ENCODE measurements at regions not wholly inside any gene's neighbourhood (a gene's known extent, or its start where the extent isn't known, plus 50 kb on each side); places are given as distances from the start of the nearest gene placed in this dataset.

DNA sequence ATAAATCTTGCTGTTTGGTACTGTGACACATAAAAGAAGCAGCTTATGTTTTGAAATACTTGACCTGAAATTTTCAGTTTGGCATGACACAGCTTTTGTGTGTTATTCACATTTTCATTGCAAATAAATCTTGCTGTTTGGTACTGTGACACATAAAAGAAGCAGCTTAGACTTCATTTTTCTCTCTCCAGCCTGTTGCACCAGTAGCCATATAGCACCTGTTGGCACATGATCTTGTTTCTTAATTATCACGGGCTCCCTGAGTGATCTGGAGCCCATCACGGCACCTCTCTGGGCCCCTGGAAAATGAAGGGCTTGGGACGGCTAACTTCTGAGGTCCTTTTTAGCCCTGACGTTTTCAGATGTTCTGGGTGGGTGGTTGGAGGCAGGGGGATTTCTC is 77.4 kb upstream of the SLCO3A1 start:
- Histone ChIP-seq H3K27me3 (no peaks in the 10 kb centered on the region), H3K4me3 (no peak overlapping the region), H3K36me3 (ENCODE audit: low read depth, missing control alignments) (no peaks in the 10 kb centered on the region), H3K9me3 (no peaks in the 10 kb centered on the region), H3K4me1 (no peaks in the 10 kb centered on the region), H3K27ac (no peak overlapping the region)
- no peak for DNase-seq
- TF ChIP-seq CTCF (IDR thresholded peaks at IDR 0.05) (no peak), POLR2A (IDR thresholded peaks at IDR 0.05) (no peak)
- 68 to 83% methylated on average over 4 of the region's 4 CpGs for WGBS, 2 donors
- intact Hi-C loops (cut with DNase I; ENCODE audit: low total_unique reads): no loop called here

GRCh38 chr15:91779960-91780359 is 73.5 kb upstream of the SLCO3A1 start:
- DNase-seq: no peak
- Histone ChIP-seq H3K9me3 (no peaks in the 10 kb centered on the region), H3K27me3 (no peaks in the 10 kb centered on the region), H3K36me3 (ENCODE audit: low read depth, missing control alignments) (no peaks in the 10 kb centered on the region), H3K4me3 (no peak overlapping the region), H3K4me1 (no peaks in the 10 kb centered on the region), H3K27ac (no peak overlapping the region)
- WGBS, 2 donors: 77 to 82% methylated on average over 5 of the region's 5 CpGs
- intact Hi-C loops (cut with DNase I; ENCODE audit: low total_unique reads): no loop called here
- no peak for TF ChIP-seq POLR2A (IDR thresholded peaks at IDR 0.05)
- TF ChIP-seq CTCF (IDR thresholded peaks at IDR 0.05): no peak

GRCh38 chr15:91780387-91780786 is 73.1 kb upstream of the SLCO3A1 start:
- DNase-seq: no peak
- WGBS, 2 donors: 77 to 88% methylated on average over 3 of the region's 3 CpGs
- no peaks in the 10 kb centered on the region for H3K9me3 ChIP-seq
- H3K27me3 ChIP-seq: no peaks in the 10 kb centered on the region
- H3K27ac ChIP-seq: no peak overlapping the region
- intact Hi-C loops (cut with DNase I; ENCODE audit: low total_unique reads): no loop called here
- no peaks in the 10 kb centered on the region for H3K36me3 ChIP-seq (ENCODE audit: low read depth, missing control alignments)
- H3K4me1 ChIP-seq: no peaks in the 10 kb centered on the region
- no peak for TF ChIP-seq POLR2A (IDR thresholded peaks at IDR 0.05)
- no peak overlapping the region for H3K4me3 ChIP-seq

DNA sequence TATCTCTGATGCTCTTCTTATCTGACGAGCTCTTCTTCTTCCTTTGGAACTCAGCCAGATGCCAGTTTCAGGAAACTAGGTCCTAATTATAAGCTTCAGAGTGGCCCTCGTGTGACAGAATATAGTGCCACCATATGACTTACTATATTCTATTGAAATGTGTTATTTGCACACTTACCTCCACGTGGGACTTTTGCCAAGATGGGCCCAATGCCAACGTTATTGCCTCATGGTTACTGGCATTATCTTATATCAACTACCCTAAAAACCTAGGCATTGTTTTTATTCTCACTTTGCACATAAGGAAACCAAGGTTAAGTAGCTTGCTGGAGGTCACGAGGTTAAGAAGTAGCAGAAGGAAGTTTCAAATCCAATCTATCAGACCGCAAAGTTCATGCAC is 71.3 kb upstream of the SLCO3A1 start:
- no peak for DNase-seq
- intact Hi-C loops (cut with DNase I; ENCODE audit: low total_unique reads): no loop called here
- Histone ChIP-seq H3K36me3 (ENCODE audit: low read depth, missing control alignments) (no peaks in the 10 kb centered on the region), H3K4me3 (no peak overlapping the region), H3K27me3 (no peaks in the 10 kb centered on the region), H3K9me3 (no peaks in the 10 kb centered on the region), H3K4me1 (no peaks in the 10 kb centered on the region), H3K27ac (no peak overlapping the region)
- 61 to 72% methylated on average over 6 of the region's 6 CpGs for WGBS, 2 donors
- TF ChIP-seq CTCF (IDR thresholded peaks at IDR 0.05) (no peak), POLR2A (IDR thresholded peaks at IDR 0.05) (no peak)

- Histone ChIP-seq H3K27me3 (no peaks in the 10 kb centered on the region), H3K27ac (no peak overlapping the region), H3K4me3 (no peak overlapping the region), H3K4me1 (no peaks in the 10 kb centered on the region), H3K36me3 (ENCODE audit: low read depth, missing control alignments) (no peaks in the 10 kb centered on the region), H3K9me3 (no peaks in the 10 kb centered on the region)
- intact Hi-C loops (cut with DNase I; ENCODE audit: low total_unique reads): no loop called here
- no peak for DNase-seq
- TF ChIP-seq CTCF (IDR thresholded peaks at IDR 0.05) (no peak), POLR2A (IDR thresholded peaks at IDR 0.05) (no peak)
- WGBS, 2 donors: 69 to 72% methylated on average over 3 of the region's 3 CpGs
Measured at GRCh38 chr15:91783008-91783407, 70.5 kb upstream of the SLCO3A1 start.

Measured in testis (tissue), 2 donors.